ENCODE measurements at regions not wholly inside any gene's neighbourhood (a gene's known extent, or its start where the extent isn't known, plus 50 kb on each side); places are given as distances from the start of the nearest gene placed in this dataset.

- no peak for TF ChIP-seq TAF1 (IDR thresholded peaks at IDR 0.05; ENCODE audit: borderline replicate concordance, insufficient read depth, low read length)
- no peak for TF ChIP-seq FOXP2 (optimal IDR thresholded peaks at IDR 0.05; ENCODE audit: borderline replicate concordance, extremely low read depth, extremely low read length, insufficient read depth)
- TF ChIP-seq SIN3A (IDR thresholded peaks at IDR 0.05; ENCODE audit: borderline replicate concordance, insufficient read depth, low read length), result no peak
These were observed 82.1 kb downstream of the UNC5CL start for GRCh38 chr6:40956936-40957335.

DNA sequence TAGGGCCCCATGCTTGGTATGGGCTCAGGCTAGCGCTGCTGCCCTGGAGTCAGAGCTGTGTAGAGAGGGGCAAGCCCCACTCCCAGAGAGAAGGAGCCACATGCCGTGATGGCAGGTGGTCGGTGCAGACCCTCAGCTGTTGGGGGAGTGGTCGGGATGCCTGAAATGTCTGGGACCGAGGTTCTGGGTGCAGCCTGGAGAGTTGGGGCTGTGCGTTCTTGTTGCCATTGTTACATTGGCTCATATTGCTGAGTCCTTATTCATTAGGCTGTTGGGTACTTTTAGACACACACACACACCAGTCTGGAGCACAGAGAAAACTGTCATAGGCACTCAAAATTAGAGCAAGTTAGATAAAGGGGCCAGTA is 83.9 kb downstream of the UNC5CL start:
- TF ChIP-seq POLR2AphosphoS5 (IDR thresholded peaks at IDR 0.05; ENCODE audit: low read depth, low read length) (no peak), TAF1 (IDR thresholded peaks at IDR 0.05; ENCODE audit: borderline replicate concordance, insufficient read depth, low read length) (no peak), FOXP2 (optimal IDR thresholded peaks at IDR 0.05; ENCODE audit: borderline replicate concordance, extremely low read depth, extremely low read length, insufficient read depth) (no peak), SIN3A (IDR thresholded peaks at IDR 0.05; ENCODE audit: borderline replicate concordance, insufficient read depth, low read length) (no peak)
- TF ChIP-seq, protein P1, sequence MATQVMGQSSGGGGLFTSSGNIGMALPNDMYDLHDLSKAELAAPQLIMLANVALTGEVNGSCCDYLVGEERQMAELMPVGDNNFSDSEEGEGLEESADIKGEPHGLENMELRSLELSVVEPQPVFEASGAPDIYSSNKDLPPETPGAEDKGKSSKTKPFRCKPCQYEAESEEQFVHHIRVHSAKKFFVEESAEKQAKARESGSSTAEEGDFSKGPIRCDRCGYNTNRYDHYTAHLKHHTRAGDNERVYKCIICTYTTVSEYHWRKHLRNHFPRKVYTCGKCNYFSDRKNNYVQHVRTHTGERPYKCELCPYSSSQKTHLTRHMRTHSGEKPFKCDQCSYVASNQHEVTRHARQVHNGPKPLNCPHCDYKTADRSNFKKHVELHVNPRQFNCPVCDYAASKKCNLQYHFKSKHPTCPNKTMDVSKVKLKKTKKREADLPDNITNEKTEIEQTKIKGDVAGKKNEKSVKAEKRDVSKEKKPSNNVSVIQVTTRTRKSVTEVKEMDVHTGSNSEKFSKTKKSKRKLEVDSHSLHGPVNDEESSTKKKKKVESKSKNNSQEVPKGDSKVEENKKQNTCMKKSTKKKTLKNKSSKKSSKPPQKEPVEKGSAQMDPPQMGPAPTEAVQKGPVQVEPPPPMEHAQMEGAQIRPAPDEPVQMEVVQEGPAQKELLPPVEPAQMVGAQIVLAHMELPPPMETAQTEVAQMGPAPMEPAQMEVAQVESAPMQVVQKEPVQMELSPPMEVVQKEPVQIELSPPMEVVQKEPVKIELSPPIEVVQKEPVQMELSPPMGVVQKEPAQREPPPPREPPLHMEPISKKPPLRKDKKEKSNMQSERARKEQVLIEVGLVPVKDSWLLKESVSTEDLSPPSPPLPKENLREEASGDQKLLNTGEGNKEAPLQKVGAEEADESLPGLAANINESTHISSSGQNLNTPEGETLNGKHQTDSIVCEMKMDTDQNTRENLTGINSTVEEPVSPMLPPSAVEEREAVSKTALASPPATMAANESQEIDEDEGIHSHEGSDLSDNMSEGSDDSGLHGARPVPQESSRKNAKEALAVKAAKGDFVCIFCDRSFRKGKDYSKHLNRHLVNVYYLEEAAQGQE (IDR thresholded peaks at IDR 0.05; ENCODE audit: insufficient read depth in 1 of 2, low read depth in 2 of 2, low read length in 2 of 2), result no peak

- TF ChIP-seq FOXP2 (optimal IDR thresholded peaks at IDR 0.05; ENCODE audit: borderline replicate concordance, extremely low read depth, extremely low read length, insufficient read depth) (no peak), TAF1 (IDR thresholded peaks at IDR 0.05; ENCODE audit: borderline replicate concordance, insufficient read depth, low read length) (no peak), SIN3A (IDR thresholded peaks at IDR 0.05; ENCODE audit: borderline replicate concordance, insufficient read depth, low read length) (no peak), POLR2AphosphoS5 (IDR thresholded peaks at IDR 0.05; ENCODE audit: low read depth, low read length) (no peak)
- TF ChIP-seq, protein P1 (IDR thresholded peaks at IDR 0.05; ENCODE audit: insufficient read depth in 1 of 2, low read depth in 2 of 2, low read length in 2 of 2), result no peak
These were observed 84.4 kb downstream of the UNC5CL start for GRCh38 chr6:40954446-40955177.

- TF ChIP-seq TAF1 (IDR thresholded peaks at IDR 0.05; ENCODE audit: borderline replicate concordance, insufficient read depth, low read length), result no peak
- TF ChIP-seq, protein P1 (IDR thresholded peaks at IDR 0.05; ENCODE audit: insufficient read depth in 1 of 2, low read depth in 2 of 2, low read length in 2 of 2), result no peak
- no peak for TF ChIP-seq FOXP2 (optimal IDR thresholded peaks at IDR 0.05; ENCODE audit: borderline replicate concordance, extremely low read depth, extremely low read length, insufficient read depth)
- TF ChIP-seq SIN3A (IDR thresholded peaks at IDR 0.05; ENCODE audit: borderline replicate concordance, insufficient read depth, low read length), result no peak
- no peak for TF ChIP-seq POLR2AphosphoS5 (IDR thresholded peaks at IDR 0.05; ENCODE audit: low read depth, low read length)
These were observed 85.5 kb downstream of the UNC5CL start for GRCh38 chr6:40953486-40953885.

- TF ChIP-seq SIN3A (IDR thresholded peaks at IDR 0.05; ENCODE audit: borderline replicate concordance, insufficient read depth, low read length), result no peak
- TF ChIP-seq TAF1 (IDR thresholded peaks at IDR 0.05; ENCODE audit: borderline replicate concordance, insufficient read depth, low read length), result no peak
- no peak for TF ChIP-seq FOXP2 (optimal IDR thresholded peaks at IDR 0.05; ENCODE audit: borderline replicate concordance, extremely low read depth, extremely low read length, insufficient read depth)
- no peak for TF ChIP-seq POLR2AphosphoS5 (IDR thresholded peaks at IDR 0.05; ENCODE audit: low read depth, low read length)
- TF ChIP-seq, protein P1 (IDR thresholded peaks at IDR 0.05; ENCODE audit: insufficient read depth in 1 of 2, low read depth in 2 of 2, low read length in 2 of 2), result no peak
These were observed 87.9 kb downstream of the UNC5CL start for GRCh38 chr6:40950986-40951698.

Data from PFSK-1 (cell line).